GM12891 (cell line): ENCODE measurements at regions not wholly inside any gene's neighbourhood (a gene's known extent, or its start where the extent isn't known, plus 50 kb on each side); places are given as distances from the start of the nearest gene placed in this dataset.

ENCODE experiments used
- DNase-seq: peaks from one replicate; pipeline ENCODE4 v3.0.0; 2011; ENCODE audit warnings: low spot score; ENCODE audit not compliant: insufficient read length
- FAIRE-seq: peaks from 2 replicates; lab custom pipeline; 2011; peaks lifted over from hg19 to GRCh38; lab: Jason Lieb, UNC
- PAX5 ChIP-seq: IDR thresholded peaks from 2 replicates; pipeline ENCODE4 v1.6.1; 2011; ENCODE audit warnings: low read length, moderate library complexity, mild to moderate bottlenecking; ENCODE audit not compliant: insufficient read depth, severe bottlenecking
- POLR2A ChIP-seq: IDR thresholded peaks from 2 replicates; pipeline ENCODE4 v1.6.1; 2011; ENCODE audit warnings: low read depth, low read length, control low read depth
- POLR2AphosphoS5 ChIP-seq: IDR thresholded peaks from 2 replicates; pipeline ENCODE4 v1.6.1; 2011; ENCODE audit warnings: low read depth, low read length, control low read depth
- POU2F2 ChIP-seq: IDR thresholded peaks from 2 replicates; pipeline ENCODE4 v1.6.1; 2011; ENCODE audit warnings: low read depth, mild to moderate bottlenecking, control low read depth, low read length, moderate library complexity
- SPI1 ChIP-seq: IDR thresholded peaks from 2 replicates; pipeline ENCODE4 v1.6.1; 2011; ENCODE audit warnings: low read depth, low read length, control low read depth
- TAF1 ChIP-seq: IDR thresholded peaks from 2 replicates; pipeline ENCODE4 v1.6.1; 2011; ENCODE audit warnings: low read depth, low read length, control low read depth

DNA sequence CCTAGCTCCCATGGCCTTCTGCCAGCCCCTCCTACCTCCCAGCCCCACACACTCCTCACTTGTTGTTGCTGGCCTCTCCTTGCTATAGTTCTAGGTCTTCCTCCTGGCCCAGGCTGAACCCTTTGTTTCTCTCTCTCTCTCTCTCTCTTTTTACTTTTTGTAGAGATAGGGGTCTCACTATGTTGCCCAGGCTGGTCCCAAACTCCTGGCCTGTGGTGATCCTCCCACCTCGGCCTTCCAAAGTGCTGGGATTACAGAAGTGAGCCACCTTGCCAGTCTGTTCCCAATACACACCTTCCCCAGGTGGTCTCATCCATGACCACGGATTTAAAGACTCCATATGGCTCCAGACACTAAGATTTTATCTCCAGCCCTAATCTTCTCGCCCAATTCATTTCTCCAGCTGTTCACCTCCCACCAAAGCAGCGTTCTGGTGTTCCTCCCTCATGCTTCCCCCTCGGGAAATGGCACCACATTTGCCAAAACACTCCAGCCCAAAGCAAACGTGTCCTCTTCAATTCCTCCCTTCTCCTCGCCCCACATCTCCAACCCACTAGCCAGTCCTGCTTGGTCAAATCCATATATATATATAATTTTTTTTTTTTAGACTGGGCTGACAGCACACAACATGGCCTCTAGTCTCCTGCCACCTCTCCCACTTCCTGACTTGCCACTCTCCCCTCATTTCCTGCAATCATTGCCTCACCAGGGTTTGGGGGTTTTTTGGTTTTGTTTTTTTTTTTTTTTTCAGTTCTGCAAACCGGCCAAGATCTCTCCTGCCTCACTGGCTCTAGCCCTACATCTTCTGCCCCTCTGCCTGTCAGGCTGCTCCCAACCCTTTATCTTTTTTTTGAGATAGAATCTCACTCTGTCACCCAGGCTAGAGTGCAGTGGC is 104.4 kb downstream of the NCR2 start:
- DNase-seq (peak; percentile 60), FAIRE-seq (peak; percentile 56)
- no peak for TF ChIP-seq TAF1
- peak; percentile 84 for TF ChIP-seq SPI1

DNA sequence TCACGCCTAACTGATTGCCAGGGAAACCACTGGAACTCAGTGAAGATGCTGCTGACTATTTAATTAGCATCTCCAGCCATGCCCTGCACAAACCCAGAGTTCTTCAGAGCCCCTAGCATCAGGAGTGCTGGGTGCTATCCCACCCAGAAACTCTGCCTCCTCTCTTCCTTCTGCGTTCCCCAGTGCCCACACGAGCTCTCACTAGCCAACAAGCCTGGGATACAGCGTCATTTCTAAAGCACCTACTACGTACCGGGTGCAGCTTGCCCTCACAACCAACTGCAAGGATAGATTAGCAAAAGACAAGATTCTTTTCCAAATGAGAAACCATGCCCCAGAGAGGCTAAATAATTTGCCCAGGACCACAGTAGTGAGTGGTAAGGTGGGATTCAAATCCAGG is 105.2 kb upstream of the FOXP4 start:
- DNase-seq (no peak), FAIRE-seq (no peak)

DNA sequence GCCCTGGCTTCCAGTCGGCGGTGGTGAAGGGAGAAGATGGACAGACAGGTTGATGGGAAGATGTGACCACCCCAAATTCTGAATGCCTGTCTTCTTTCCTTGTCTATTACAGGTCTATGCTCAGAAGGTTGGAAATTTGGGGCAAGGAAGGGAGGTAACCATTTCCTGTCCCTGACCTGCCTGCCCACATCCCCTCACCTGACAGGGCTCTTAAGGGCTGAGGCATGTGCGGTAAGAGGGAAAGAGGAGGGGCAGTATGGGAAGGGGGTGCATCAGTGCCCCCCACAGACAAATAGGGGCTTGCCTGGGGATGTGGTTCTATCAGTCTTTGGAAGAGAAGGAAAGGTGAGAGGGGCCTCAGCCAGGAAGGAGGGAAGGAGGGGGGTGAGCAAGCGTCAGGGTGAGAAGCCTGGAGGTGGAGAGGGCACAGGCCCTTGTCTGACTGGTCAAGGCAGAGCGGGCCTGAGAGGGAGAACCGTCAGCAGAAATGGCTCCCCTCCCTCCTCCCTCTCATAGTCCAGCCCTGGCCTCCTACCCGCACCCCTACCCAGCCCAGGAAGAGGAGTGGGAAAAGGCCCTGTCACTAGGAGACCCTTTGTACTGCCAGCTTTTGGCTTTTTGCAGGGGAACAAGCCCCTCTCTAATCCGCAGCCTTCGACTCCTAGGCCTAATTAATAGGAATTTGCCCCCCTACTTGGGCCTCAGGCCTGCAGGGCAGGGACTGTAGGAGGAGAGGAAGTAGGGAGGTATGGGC is 104.4 kb upstream of the FOXP4 start:
- no peak for FAIRE-seq
- TF ChIP-seq TAF1 = no peak
- TF ChIP-seq POLR2A = no peak
- TF ChIP-seq SPI1 = no peak
- TF ChIP-seq POU2F2 = no peak
- TF ChIP-seq POLR2AphosphoS5 = no peak
- no peak for TF ChIP-seq PAX5
- DNase-seq = no peak

More for the DNA sequence above, 105.2 kb upstream of the FOXP4 start:
- TF ChIP-seq SPI1 (no peak), POLR2A (no peak), POLR2AphosphoS5 (no peak), TAF1 (no peak), PAX5 (no peak), POU2F2 (no peak)

DNA sequence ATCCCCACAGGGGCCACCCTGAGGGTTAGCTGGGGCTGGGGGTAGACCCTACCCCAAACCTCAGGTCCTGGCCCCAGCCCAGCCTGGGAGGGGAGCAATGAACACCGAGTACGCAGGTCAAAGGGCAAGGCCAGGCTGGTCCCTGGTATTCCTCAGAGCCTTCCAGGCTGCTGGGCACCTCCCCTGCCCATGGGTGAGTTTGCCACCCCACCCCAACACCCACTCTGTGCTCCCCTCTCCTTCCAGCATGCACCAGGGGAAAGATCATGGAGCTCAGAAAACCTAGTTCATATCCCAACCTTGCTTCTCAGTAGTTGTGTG is 103.9 kb upstream of the FOXP4 start:
- no peak for FAIRE-seq
- TF ChIP-seq PAX5 = no peak
- DNase-seq = no peak

DNA sequence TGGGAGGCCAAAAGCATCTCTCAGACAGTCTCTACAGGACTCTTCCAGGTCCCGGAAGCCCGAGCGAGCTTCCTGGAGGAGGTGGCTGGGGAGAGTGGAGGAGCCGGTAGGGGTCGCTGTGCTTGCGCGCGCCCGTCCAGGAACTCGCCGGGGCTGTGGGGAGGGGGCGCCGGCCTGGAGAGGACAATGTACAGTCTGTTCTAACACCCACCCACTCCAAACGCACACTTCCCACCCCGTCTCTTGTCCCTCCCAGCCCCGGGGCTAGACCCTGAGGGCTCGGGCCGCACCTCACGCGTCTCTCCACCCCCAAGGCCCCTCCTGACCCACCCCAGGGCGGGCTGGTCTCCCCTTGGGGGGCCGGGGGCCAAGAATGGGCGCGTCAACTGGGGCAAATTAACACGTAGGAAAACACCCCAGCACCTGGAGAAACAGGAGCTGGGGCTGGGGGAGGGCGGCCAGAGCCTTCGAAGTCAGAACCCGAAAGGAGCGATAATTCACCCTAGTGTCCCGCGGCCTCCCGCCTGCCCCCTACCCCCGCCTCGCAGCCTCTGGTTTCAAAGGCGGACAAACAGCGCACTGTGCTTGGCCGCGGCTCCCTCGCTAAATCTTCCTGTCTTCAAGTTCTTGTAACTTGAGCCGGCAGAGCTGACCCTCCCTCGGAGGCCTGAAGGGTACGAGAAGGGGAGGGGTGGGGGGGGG is 103.2 kb upstream of the FOXP4 start:
- DNase-seq = no peak
- no peak for FAIRE-seq
- no peak for TF ChIP-seq POLR2AphosphoS5
- TF ChIP-seq POLR2A = no peak
- no peak for TF ChIP-seq POU2F2
- no peak for TF ChIP-seq PAX5
- no peak for TF ChIP-seq SPI1
- TF ChIP-seq TAF1 = no peak

DNA sequence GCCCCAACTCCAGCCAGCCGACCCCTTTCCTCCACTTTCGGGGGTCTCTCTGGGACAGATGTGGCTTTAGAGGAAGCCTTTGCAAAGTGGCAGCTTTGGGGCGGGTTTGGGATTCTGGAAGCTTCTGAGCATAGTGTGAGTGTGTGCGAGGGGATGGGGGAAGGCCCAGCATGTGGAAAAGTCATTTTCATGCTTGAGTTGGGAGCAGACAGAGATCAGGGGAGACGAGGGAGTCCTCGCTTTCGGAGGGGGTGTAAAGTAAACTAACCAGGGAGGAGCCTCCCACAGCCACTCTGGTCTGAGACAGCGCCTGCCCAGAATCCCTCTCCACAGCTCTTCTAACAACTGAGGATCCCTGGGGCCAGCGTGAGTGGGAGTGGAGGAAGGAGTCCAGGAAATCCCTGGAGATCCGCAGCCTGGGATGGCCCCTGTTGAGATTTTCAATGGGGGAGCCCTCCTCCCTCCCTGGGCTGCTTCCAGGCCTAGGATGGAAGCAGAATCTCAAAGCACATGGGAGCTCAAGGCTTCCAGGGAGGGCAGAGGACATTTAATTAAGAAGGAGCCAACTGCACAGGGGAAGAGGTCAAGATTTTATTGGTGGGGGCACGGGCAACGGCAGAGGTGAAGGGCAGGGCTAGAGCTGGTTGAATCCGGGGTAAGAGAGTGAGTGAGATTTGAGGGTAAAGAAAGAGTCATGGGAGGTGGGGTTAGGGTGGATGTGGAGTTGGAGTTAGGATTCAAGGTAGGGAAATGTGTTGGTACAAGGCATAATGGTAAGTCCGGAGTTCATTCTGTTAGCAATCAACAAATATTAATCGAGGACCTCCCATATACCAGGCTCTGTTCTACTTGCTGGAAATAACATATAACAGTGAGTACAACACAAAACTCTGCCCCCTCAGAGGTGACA is 102.3 kb upstream of the FOXP4 start:
- FAIRE-seq (no peak), DNase-seq (no peak)
- TF ChIP-seq POLR2A (no peak), PAX5 (no peak), POU2F2 (no peak), TAF1 (no peak), POLR2AphosphoS5 (no peak)

DNA sequence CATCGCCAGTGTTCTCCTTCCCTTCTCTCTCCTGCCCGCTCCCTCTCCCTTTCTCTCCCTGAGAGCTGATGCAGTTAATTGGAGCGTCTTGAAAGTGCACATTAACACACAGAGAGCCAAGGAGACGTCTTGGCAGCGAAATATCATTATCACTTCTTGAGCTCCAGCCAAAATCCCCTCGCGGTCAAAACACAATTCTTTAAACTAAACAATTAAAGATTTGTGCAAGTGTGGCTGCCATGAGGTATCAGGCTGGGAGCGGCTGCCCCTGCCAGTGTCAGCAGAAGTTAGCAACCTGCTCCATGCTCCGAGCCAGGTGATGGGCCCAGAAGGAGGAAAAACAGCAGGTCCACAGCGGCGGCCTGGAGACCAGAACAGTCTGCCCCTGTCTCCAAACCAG is 100.9 kb upstream of the FOXP4 start:
- FAIRE-seq = no peak

DNA sequence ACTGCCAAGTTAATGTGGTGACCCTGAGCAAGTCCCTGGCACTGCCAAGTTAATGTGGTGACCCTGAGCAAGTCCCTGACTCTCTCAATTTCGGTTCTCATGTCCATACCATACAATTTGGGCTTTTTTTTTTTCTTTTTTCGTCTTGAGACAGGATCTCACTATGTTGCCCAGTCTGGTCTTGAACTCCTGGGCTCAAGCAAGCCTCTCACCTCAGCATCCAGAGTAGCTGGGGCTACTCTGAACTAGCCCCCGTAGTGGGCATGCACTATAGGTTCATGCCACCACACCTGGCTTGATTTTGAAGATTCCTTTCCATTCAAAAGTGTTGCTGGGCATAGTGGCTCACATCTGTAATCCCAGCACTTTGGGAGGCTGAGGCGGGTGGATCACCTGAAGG is 100.0 kb upstream of the FOXP4 start:
- FAIRE-seq = no peak
- DNase-seq = no peak
- TF ChIP-seq SPI1 (no peak), PAX5 (no peak)

More for the DNA sequence above, 100.9 kb upstream of the FOXP4 start:
- no peak for TF ChIP-seq SPI1
- TF ChIP-seq PAX5 = no peak
- TF ChIP-seq POU2F2 = no peak
- TF ChIP-seq TAF1 = no peak
- TF ChIP-seq POLR2AphosphoS5 = no peak
- TF ChIP-seq POLR2A = no peak
- no peak for DNase-seq

DNA sequence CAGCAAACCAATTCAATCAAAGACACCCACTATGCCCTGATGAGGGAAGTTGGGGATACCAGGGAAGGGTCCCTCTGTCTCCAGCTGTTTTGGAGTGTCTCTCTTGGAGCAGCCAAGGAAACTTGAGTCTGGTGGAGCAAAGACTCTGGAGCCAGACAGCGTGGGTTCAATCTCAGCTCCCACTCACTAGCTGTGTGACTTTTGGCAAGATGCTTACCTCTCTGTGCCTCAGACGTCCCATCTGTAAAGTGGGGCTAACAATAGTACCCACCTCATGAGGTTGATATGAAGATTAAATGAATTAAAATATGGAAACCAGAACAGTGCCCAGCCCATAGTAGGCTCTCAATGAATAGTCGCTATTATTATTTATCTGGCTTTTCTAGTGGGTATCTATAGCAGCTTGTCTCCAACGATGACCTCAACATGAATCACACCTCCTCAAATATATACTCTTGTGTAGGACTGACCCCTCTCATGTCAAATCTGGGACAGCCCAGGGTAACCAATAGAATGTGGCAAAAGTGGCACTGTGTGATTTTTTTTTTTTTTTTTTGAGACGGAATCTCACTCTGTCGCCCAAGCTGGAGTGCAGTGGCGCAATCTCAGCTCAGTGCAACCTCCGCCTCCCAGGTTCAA is 99.2 kb upstream of the FOXP4 start:
- TF ChIP-seq TAF1 (no peak), POU2F2 (no peak), SPI1 (no peak), PAX5 (no peak), POLR2A (no peak), POLR2AphosphoS5 (no peak)
- no peak for FAIRE-seq

More for the DNA sequence above, 99.2 kb upstream of the FOXP4 start:
- DNase-seq = no peak
